GM18870 (cell line): ENCODE measurements at regions not wholly inside any gene's neighbourhood (a gene's known extent, or its start where the extent isn't known, plus 50 kb on each side); places are given as distances from the start of the nearest gene placed in this dataset.
"Not testable (repeated sequence)": the region's sequence is repeated elsewhere in the genome, so short reads cannot be mapped to it uniquely, and the experiment has no call there.

Experiments used
- ATAC-seq: cut with Tn5 transposase; IDR thresholded peaks from one replicate; pipeline ENCODE4 v1.9.1; 2021; ENCODE audit warnings: moderate library complexity; ENCODE audit not compliant: unreplicated experiment

DNA sequence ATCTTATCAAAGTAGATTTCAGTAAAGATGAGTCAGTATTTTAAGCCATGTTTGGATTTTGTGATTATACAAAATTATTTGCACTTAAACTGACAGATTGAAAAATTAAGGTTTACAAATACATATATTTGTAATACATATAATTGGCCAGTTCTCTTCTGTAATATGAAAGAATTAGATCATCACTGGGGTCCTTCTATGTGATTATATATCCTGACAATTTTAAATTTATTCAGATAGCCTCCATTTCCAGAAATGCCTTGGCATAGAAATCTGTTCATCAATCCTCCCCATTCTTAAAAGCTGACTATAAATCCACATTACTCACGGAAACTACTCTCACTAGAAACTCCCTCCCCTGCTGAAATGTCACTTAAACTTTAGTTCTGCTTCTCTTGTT is 280.4 kb upstream of the ANXA10 start:
- no peak for ATAC-seq

DNA sequence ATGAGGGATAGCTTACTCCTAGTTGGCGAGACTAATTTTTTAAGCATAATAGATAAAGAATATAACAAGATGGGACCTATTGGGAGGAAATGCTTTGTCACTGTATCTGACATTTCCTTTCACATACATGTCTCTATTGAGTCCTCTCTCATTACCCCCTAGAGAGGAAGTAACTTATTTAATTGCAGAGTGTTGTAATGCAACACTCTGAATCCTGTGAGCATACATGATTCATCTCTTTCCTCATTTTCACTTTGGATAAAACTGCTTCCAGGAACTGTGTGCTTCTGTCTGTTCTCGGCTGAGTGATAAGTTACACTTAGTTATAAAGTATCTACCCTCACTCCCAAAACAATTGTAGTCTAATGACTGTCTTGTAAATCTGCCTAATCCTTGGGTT is 266.1 kb upstream of the ANXA10 start:
- ATAC-seq = no peak

GRCh38 chr4:167831855-167832254 is 260.5 kb upstream of the ANXA10 start:
- no peak for ATAC-seq

- no peak for ATAC-seq
Measured at GRCh38 chr4:167838686-167839085, 253.7 kb upstream of the ANXA10 start.

- ATAC-seq = no peak
Measured at GRCh38 chr4:167842487-167842886, 249.8 kb upstream of the ANXA10 start.

DNA sequence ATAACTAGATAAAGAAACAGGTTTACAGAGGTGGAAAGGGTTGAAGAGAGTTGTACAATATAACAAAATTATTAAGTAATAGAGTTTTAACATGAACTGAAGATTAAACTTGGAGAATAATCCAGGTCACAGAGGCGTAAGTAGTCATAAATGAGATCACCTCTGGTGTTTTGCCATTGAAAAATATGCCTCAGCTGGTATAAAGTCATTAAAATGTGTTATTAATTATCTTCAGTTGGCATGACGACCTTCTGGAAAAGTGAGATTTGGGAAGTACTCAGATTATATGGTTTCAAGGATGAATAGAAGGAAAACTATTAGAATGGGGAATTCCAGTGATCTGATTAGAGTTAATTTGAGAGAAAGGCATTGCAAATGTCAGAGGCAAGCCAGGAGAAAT is 237.5 kb upstream of the ANXA10 start:
- no peak for ATAC-seq

GRCh38 chr4:167858127-167858526 is 234.2 kb upstream of the ANXA10 start:
- not testable (repeated sequence) for ATAC-seq

GRCh38 chr4:167867191-167867590 is 225.1 kb upstream of the ANXA10 start:
- no peak for ATAC-seq

DNA sequence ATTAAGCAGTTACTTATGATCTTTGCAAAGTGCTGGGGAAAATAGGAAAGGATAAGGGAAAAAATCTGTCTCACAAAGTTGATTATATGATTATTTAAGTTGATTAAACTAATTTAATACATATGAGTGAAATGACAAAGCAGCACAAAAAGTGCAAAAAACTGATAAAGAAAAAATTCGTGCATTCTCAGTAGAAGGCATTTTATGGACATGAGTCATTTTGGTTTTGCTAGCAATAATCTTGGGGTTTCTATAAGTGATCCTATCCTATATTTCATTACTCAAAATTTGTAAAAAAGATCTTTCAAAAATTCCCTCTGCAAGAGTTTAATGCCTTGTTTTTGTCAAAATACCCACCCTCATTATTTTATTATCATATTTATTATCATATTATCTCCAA is 224.2 kb upstream of the ANXA10 start:
- ATAC-seq = no peak

GRCh38 chr4:167873496-167873895 is 218.8 kb upstream of the ANXA10 start:
- no peak for ATAC-seq

DNA sequence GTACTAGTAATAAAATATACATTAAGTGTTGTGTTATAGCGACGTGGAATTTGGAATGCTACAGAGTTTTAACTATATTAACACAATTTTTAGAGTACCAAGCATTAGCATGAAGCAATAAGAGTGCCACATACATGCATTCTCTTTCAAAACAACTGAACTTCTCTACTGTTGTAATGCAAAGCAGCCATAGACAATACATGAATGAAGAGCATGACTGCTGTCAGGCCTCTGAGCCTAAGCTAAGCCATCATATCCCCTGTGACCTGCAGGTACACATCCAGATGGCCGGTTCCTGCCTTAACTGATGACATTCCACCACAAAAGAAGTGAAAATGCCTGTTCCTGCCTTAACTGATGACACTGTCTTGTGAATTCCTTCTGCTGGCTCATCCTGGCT is 216.2 kb upstream of the ANXA10 start:
- not testable (repeated sequence) for ATAC-seq

DNA sequence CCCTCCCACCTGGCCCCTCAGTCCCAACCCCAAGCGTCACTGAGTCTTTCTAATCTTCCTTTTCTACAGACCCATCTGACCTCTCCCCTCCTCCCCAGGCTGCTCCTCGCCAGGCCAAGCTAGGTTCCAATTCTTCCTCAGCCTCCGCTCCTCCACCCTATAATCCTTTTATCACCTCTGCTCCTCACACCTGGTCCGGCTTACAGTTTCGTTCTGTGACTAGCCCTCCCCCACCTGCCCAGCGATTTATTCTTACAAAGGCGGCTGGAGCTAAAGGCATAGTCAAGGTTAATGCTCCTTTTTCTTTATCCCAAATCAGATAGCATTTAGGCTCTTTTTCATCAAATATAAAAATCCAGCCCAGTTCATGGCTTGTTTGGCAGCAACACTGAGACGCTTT is 214.5 kb upstream of the ANXA10 start:
- not testable (repeated sequence) for ATAC-seq

GRCh38 chr4:167883266-167883665 is 209.1 kb upstream of the ANXA10 start:
- no peak for ATAC-seq

DNA sequence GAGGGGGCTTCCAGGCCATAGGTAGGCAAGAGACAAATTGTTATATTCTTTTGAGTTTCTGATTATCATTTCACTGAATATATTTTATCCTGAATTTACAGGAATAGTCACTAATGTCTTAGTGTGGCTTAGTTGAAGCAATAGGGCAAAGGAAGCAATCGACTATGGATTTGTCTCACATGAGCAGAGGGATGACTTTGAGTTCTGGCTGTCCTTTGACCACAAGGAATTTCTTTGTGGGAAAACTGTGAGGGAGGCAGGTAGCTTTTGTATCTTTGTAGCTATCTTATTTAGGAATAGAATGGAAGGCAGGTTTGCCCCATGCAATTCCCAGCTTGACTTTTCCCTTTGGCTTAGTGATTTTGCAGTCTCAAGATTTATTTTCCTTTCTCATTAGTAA is 207.3 kb upstream of the ANXA10 start:
- ATAC-seq = no peak

- no peak for ATAC-seq
Measured at GRCh38 chr4:167885872-167886271, 206.5 kb upstream of the ANXA10 start.

GRCh38 chr4:167887726-167888125 is 204.6 kb upstream of the ANXA10 start:
- ATAC-seq = no peak

- ATAC-seq = no peak
Measured at GRCh38 chr4:167890226-167890625, 202.1 kb upstream of the ANXA10 start.

DNA sequence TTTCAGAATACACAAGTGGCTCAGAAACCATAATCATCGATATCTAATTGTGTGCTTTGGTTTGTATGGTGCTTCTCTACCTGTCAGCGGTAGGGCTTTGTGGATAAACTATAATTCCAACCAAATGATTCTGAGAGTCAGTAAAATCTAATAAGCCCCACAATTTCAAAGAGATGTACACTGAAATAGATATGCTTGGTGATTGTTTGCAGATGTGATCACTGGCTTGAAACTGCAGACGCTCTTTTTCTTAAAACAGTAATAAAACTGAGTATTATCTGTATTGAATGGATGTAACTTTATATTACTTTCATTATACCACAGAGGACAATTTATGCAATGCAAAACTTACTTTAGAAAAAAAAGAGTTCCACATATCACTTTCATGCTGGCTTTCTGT is 198.8 kb upstream of the ANXA10 start:
- no peak for ATAC-seq

DNA sequence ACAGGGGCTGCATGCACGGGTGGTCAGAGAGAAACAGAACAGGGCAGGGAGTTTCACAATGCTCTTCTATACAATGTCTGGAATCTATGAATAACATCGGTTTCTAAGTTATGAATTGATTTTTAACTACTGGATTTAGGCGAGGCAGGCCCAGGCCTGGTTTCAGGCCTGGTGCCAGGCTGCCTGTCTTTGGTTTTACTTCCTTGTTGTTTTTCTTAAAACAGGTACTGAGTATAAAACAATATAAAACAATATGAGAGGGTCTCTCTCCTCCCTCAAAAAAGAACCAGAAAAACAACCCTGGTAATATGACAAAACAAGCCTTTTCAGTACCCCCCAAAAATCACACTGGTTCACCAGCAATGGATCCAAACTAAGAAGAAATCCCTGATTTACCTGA is 196.1 kb upstream of the ANXA10 start:
- ATAC-seq = not testable (repeated sequence)

DNA sequence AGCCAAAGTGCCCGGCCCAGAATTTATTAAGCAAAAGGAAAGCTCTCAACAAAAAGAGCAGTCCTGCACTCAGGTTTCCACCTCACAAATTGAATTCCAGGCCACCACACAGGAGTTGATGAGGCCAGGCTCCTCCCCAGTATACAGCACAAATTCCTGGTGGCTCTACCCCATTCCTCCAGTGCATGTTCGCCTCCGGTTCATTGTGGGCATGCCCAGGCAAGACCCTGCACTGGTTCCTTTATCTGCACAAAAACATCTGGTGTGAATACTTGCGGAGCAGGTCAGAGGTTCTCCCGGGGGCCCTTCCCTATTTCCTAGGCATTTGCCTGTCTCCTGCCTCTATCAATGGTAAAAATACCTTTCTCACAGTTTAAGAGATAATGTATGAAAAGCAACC is 195.2 kb upstream of the ANXA10 start:
- no peak for ATAC-seq

- no peak for ATAC-seq
Measured at GRCh38 chr4:167903291-167903721, 189.0 kb upstream of the ANXA10 start.

DNA sequence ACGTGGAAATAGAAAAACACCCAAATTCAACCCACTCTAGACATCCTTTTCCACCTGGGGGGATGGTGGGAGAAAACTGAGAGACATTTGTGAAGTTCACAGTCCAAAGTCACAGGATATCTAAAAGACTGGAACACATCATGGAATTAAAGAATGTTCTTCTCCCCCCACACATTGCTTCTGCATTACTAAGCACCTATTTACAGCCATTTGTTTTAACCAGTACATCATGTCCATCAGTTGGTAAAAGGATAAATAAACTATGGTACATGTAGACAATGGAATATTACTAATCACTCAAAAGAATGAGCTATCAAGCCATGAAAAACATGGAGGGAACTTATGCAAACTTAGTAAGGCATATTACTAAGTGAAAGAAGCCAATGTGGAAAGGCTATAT is 185.5 kb upstream of the ANXA10 start:
- no peak for ATAC-seq

DNA sequence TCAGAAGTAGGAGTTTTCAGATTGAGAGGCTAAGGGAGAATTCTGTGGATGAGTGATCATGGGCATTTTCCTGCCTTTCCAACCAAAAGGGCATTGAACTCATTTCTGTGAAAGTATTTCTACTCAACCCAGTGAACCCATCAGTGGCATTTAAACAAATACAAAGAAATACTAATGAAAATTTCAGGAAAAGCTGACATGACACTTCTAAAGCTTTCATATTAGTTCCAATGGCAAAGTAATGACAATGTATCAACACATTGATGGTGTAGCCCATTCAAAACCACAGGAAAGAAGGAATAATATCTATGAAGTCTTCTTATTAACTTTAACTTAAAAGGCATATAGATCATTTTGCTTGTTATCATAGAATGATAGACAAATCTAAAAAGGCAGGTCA is 183.5 kb upstream of the ANXA10 start:
- ATAC-seq = no peak

- ATAC-seq = not testable (repeated sequence)
Measured at GRCh38 chr4:167912535-167912934, 179.8 kb upstream of the ANXA10 start.
